ENCODE measurements at regions not wholly inside any gene's neighbourhood (a gene's known extent, or its start where the extent isn't known, plus 50 kb on each side); places are given as distances from the start of the nearest gene placed in this dataset.

- DNase-seq, result no peak
These were observed 123.0 kb upstream of the AP1S2 start for GRCh38 chrX:15977644-15978043.

- no peak for DNase-seq
These were observed 121.8 kb upstream of the AP1S2 start for GRCh38 chrX:15976396-15976795.

- no peak for DNase-seq
These were observed 119.3 kb upstream of the AP1S2 start for GRCh38 chrX:15973946-15974345.

DNA sequence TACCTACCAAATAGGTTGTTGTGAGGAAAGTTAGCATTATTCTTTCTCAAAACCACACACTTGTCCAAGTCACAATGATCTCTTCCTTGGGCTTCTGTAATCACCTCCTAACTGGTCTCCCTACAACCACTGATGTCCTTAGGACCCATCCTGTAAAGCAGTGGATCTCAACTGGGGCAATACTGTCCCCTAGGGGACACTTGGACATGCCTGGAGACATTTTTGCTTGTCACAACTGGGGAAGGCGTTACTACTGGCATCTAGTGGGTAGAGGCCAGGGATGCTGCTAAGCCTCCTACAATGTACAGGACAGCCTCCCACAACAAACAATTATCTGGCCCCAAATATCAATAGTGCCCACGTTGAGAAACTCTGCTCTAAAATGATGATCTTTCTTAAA lies 118.7 kb upstream of the AP1S2 start:
- DNase-seq, result peak; percentile 0

GRCh38 chrX:15971696-15972095 lies 117.1 kb upstream of the AP1S2 start:
- no peak for DNase-seq

DNA sequence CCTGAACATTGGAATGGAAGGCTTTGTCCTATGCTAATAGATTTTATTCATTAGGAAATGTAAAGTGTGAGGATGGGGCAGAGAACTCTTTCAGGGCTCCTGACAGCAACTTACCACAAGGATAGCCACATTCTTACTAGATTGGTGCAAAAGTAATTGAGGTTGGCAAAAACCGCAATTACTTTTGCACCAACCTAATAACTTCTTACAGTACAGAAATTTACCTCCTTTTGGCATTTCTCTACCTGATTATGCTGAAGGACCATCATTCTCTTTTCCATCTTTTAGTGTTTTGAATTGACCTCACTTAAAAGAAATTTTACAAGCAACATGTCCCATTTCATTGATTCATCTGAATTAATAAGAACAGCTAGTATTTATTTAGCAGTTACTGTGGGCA lies 109.2 kb upstream of the AP1S2 start:
- DNase-seq, result no peak

GRCh38 chrX:15960237-15960636 lies 105.6 kb upstream of the AP1S2 start:
- DNase-seq, result no peak

- no peak for DNase-seq
These were observed 102.1 kb upstream of the AP1S2 start for GRCh38 chrX:15956681-15957080.

DNA sequence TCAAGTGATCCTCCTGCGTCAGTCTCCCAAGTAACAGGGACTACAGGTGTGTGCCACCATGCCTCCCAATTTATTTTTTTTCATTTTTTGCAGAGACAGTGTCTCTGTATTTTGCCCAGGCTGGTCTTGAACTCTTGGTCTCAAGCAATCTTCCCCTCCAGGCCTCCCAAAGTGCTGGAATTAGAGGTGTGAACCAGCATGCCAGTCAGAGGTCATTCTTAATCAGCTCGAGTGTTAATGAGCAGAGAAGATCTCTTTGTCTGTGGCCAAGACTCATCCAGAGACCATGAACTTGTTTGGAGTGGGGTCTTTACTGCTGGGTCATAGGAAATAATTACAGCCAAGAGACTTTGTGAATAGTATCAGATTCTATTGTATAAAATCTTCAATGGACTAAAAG lies 99.2 kb upstream of the AP1S2 start:
- DNase-seq, result no peak

- DNase-seq, result no peak
These were observed 97.6 kb upstream of the AP1S2 start for GRCh38 chrX:15952212-15952611.

DNA sequence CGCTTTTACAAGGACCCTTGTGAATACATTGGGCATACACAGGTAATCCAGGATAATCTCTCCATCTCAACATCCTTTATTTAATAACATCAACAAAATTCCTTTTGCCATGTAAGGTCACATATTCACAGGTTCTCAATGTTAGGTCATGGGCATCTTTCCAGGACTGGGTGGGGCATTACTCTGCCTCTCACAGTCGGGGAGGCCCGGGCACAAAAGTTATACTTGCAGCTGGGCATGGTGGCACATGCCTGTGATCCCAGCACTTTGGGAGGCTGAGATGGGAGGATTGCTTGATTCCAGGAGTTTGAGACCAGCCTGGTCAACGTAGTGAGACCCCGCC lies 93.7 kb upstream of the AP1S2 start:
- DNase-seq, result no peak

GRCh38 chrX:15947648-15948317 lies 93.2 kb upstream of the AP1S2 start:
- no peak for DNase-seq

DNA sequence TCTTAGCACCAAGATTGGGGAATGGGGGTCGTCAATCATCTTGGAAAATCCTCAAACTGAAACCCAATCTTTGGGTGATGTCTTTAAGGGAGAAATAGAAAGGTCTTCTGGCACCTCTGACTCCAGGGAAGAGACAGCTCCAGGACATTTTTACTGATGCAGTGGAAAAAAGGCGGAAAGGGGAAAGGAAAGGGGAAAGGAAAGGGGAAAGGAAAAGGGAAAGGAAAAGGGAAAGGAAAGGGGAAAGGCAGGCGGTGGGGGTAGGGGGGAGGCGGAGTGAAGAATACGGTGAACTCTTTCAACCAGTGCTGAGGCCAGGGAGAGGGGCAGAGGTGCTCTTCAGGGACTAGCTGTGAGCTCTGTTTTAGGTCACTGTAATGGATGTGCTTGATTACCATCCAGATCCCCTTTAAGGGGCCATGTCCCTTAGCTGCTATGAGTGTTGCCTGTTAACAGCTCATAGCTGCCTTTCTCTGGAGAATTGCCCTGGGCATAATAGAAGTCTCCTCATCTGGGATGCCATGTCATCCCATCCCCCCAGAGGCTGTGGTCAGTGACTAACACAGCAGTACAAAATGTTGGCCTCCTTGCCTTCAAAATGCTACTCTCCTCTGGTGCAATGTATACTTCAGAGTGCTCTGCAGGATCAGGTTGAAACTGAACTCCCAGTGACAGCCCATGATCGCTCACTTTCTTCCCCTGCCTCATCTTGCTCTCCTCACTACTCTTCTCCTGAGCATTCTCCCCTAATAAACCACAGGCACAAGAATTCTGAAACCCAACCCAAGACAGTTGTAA lies 92.4 kb upstream of the AP1S2 start:
- DNase-seq, result no peak

- DNase-seq, result no peak
These were observed 88.8 kb upstream of the AP1S2 start for GRCh38 chrX:15943391-15943790.

GRCh38 chrX:15942307-15942706 lies 87.7 kb upstream of the AP1S2 start:
- no peak for DNase-seq

DNA sequence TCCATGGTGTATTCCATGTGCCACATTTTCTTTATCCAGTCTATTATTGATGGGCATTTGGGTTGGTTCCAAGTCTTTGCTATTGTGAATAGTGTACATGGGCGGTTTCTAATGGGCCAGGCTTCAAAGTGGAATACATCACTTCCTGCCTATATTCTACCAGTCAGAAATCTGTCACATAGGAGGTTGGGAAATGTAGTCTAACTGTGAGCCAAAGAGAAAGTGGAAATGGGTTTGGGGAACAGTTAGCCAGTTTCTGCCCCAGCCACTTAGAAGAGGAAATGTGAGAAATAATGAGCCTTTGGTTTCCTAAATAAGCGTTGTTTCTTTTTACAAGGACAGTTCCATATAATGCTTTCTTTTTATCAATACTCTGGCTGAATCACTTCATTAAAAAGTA lies 85.1 kb upstream of the AP1S2 start:
- DNase-seq, result peak; percentile 2

DNA sequence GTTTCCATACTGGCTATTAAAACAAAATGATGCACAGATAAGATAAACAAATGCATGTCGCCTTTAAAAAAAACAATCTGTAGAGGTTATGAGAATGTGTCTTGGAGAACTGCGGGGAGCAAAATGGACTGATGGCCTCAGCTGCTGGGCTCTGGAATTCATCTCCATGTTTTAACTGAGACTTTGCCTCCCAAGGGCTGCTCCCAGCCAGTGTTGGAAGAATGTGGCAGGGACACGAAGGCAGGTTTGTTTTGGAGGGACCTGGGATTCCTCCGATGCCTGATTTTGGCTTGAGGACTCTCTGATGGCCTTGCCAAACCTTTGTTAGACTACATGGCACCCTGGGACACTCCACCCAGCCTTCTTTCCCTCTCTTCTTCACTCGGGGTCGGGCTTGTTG lies 83.5 kb upstream of the AP1S2 start:
- no peak for DNase-seq

GRCh38 chrX:15931362-15931761 lies 76.7 kb upstream of the AP1S2 start:
- no peak for DNase-seq

GRCh38 chrX:15930585-15930984 lies 76.0 kb upstream of the AP1S2 start:
- no peak for DNase-seq

DNA sequence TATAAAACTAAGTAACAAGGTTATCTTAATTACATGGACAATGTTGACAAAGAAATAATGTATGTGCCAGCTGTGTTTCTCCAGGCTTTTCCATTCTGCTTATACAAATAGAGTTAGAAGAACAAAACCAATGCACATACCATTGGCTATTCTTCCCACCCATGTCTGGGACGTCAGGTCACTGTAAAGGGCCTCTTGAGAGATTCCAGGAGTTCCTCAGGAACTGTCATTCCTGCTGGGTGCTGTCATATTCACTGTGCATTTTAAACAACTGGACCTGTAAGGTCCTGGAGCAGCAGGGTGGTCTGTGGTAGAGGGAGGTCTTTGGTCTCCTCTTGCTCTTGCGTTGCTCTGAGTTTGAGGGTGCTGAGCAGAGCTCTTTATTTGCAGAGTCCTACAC lies 74.6 kb upstream of the AP1S2 start:
- no peak for DNase-seq

DNA sequence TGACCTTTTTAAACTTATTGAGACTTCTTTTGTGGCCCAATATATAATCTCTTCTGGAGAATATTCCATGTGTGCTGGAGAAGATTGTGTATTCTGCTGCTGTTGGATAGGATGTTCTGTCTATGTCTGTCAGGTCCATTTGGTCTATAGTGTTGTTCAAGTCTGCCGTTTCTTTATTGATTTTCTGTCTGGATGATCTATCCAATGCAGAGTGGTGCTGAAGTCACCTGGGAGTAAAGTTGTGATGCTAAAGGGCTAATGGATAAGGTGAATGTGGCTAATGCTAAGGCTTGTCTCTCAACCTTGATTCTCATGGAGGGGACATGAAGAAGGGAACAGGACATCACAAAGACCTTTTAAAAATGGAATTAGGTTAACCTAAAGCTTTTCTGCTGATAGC lies 72.0 kb upstream of the AP1S2 start:
- no peak for DNase-seq

GRCh38 chrX:15918003-15918402 lies 63.4 kb upstream of the AP1S2 start:
- no peak for DNase-seq

- no peak for DNase-seq
These were observed 62.1 kb upstream of the AP1S2 start for GRCh38 chrX:15916704-15917084.

DNA sequence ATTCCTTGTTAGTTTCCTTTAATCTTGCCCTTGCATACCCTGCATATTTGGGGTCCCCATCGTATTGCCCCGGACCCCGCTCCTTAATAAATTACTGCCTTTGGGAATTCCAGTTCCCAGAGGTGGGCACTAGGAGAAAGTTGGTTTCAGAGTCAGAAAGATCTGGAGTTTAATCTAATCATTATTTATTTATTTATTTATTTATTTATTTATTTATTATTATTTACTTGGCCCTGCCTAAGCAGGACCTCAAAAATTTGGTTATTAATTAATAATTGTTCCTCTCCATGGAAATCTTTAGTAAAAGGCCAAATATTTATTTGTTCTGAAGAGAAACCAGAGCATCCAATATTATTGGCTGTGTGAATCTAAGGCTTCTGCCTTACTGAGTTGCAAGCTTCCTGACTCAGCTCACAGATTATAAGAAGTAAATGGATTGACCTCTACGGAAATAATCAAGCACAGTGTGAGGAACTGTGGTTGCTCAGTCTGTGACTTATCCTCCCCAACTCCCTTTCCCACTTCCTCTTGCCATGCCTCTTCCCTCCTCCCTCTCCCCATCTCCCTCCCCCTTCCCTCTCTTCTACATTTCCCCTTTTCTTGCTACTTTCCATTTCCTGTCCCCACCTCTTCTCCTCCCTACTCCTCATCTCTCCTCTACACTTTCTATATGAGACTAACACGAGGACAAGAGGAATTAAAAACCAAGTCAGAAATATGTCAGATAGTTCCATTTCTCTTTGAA lies 61.5 kb upstream of the AP1S2 start:
- no peak for DNase-seq

All from CD4-positive, alpha-beta T cell treated with Interleukin-4 for 4 hours (primary cell).